SK-N-SH (cell line): ENCODE measurements at regions not wholly inside any gene's neighbourhood (a gene's known extent, or its start where the extent isn't known, plus 50 kb on each side); places are given as distances from the start of the nearest gene placed in this dataset.
"Not testable (repeated sequence)": the region's sequence is repeated elsewhere in the genome, so short reads cannot be mapped to it uniquely, and the experiment has no call there.

Experiments used
- CTCF ChIA-PET: fragments of 300-600, 350-600 bp; formaldehyde crosslinking; extraction: SDS; loops from one replicate; lab custom pipeline; 2021; lab: Yijun Ruan, JAX
- POLR2A ChIA-PET: fragments of 350-600 bp; sonication (Branson Sonifier 250); formaldehyde crosslinking; extraction: SDS; loops from one replicate; lab custom pipeline; 2020; ENCODE audit warnings: antibody characterized with exemption, inconsistent platforms; lab: Yijun Ruan, JAX
- DNase-seq: peaks from one replicate; pipeline ENCODE4 v3.0.0; 2012
- H2AFZ ChIP-seq: fragments of 200-600 bp; sonication (generic); 2 replicates; pipeline ENCODE4 v1.8.1; 2016; ENCODE audit warnings: antibody characterized with exemption, mild to moderate bottlenecking, low read depth
- H3F3A ChIP-seq: fragments of 200-600 bp; sonication (generic); replicated peaks from 2 replicates; pipeline ENCODE3; 2016; ENCODE audit warnings: antibody characterized with exemption, mild to moderate bottlenecking; ENCODE audit not compliant: insufficient read depth
- H3K27ac ChIP-seq, 2 experiments: fragments of 200-500 bp in 1 of 2; fragments of 200-600 bp in 1 of 2; sonication (Bioruptor generic) in 1 of 2; sonication (generic), shearing (Covaris generic) in 1 of 2; 2 replicates each; pipeline versions ENCODE4 v1.5.1 to v1.6.1; 2014 to 2016; ENCODE audit warnings: low read depth in 2 of 2, inconsistent platforms in 1 of 2, low read length in 1 of 2, mild to moderate bottlenecking in 1 of 2, mixed read lengths in 1 of 2
- H3K27me3 ChIP-seq: fragments of 200-600 bp; sonication (generic), shearing (Covaris generic); 2 replicates; pipeline ENCODE4 v1.6.1; 2016; ENCODE audit warnings: mixed run types; ENCODE audit not compliant: insufficient read depth
- H3K36me3 ChIP-seq, 2 experiments: fragments of 200-500 bp in 1 of 2; fragments of 200-600 bp in 1 of 2; sonication (Bioruptor generic) in 1 of 2; sonication (generic) in 1 of 2; replicated peaks in 1 of 2; 2 replicates each; pipeline versions ENCODE3 to v1.5.1; 2014 to 2016; ENCODE audit warnings: low read length in 1 of 2, mild to moderate bottlenecking in 1 of 2; ENCODE audit not compliant: insufficient read depth in 2 of 2, control insufficient read depth in 1 of 2
- H3K4me1 ChIP-seq, 2 experiments: fragments of 200-500 bp in 1 of 2; fragments of 200-600 bp in 1 of 2; sonication (Bioruptor generic) in 1 of 2; sonication (generic), shearing (Covaris generic) in 1 of 2; 2 replicates each; pipeline versions ENCODE4 v1.5.1 to v1.6.1; 2014 to 2016; ENCODE audit warnings: low read depth in 1 of 2, low read length in 1 of 2, mixed run types in 1 of 2; ENCODE audit not compliant: insufficient read depth in 2 of 2, control insufficient read depth in 1 of 2
- H3K4me2 ChIP-seq: fragments of 200-600 bp; sonication (generic), shearing (Covaris generic); 2 replicates; pipeline ENCODE4 v1.6.1; 2017; ENCODE audit warnings: mixed run types
- H3K4me3 ChIP-seq, 2 experiments: fragments of 200-500 bp in 1 of 2; fragments of 200-600 bp in 1 of 2; sonication (Bioruptor generic) in 1 of 2; sonication (generic), shearing (Covaris generic) in 1 of 2; 2 replicates each; pipeline versions ENCODE4 v1.5.1 to v1.8.1; 2014 to 2016; ENCODE audit warnings: low read depth in 2 of 2, inconsistent platforms in 1 of 2, low read length in 1 of 2, mild to moderate bottlenecking in 1 of 2, mixed read lengths in 1 of 2, moderate library complexity in 1 of 2
- H3K79me2 ChIP-seq: fragments of 200-600 bp; sonication (generic); 2 replicates; pipeline ENCODE4 v1.8.1; 2017; ENCODE audit warnings: mild to moderate bottlenecking; ENCODE audit not compliant: insufficient read depth
- H3K9ac ChIP-seq: fragments of 200-600 bp; sonication (generic); 2 replicates; pipeline ENCODE4 v1.6.1; 2017; ENCODE audit warnings: mixed run types
- H3K9me2 ChIP-seq: fragments of 200-600 bp; sonication (generic); 2 replicates; pipeline ENCODE4 v1.6.1; 2017; ENCODE audit warnings: mixed run types
- H3K9me3 ChIP-seq: fragments of 200-600 bp; sonication (generic); 2 replicates; pipeline ENCODE4 v1.6.1; 2017; ENCODE audit warnings: mixed run types, mild to moderate bottlenecking, moderate library complexity
- H4K20me1 ChIP-seq: fragments of 200-600 bp; sonication (generic); 2 replicates; pipeline ENCODE4 v1.6.1; 2017; ENCODE audit warnings: mild to moderate bottlenecking, mixed run types; ENCODE audit not compliant: insufficient read depth
- CHD2 ChIP-seq: fragments of 150-350 bp; IDR thresholded peaks from 2 replicates; pipeline ENCODE4 v1.6.1; 2018; ENCODE audit warnings: low read length; ENCODE audit not compliant: partially characterized antibody
- CTCF ChIP-seq: fragments of 200-600 bp; sonication (generic); IDR thresholded peaks from 2 replicates; pipeline ENCODE4 v1.6.1; 2017; ENCODE audit warnings: antibody characterized with exemption, mild to moderate bottlenecking, moderate library complexity
- FOSL2 ChIP-seq: IDR thresholded peaks from 2 replicates; pipeline ENCODE4 v1.4.0; 2012; ENCODE audit warnings: low read depth, mild to moderate bottlenecking, moderate library complexity, borderline replicate concordance
- GATA2 ChIP-seq: sonication (generic); formaldehyde crosslinking; IDR thresholded peaks from 2 replicates; pipeline ENCODE4 v1.5.0; 2020; ENCODE audit warnings: mild to moderate bottlenecking, missing genetic modification reagents
- JUND ChIP-seq: IDR thresholded peaks from 2 replicates; pipeline ENCODE4 v1.4.0; 2012
- PBX3 ChIP-seq: IDR thresholded peaks from 2 replicates; pipeline ENCODE4; 2012
- RAD21 ChIP-seq: IDR thresholded peaks from 2 replicates; pipeline ENCODE4 v1.6.1; 2012; ENCODE audit warnings: mild to moderate bottlenecking, low read length
- RCOR1 ChIP-seq: fragments of 150-350 bp; IDR thresholded peaks from 2 replicates; pipeline ENCODE4 v1.6.1; 2017; ENCODE audit warnings: antibody characterized with exemption, low read length
- REST ChIP-seq: IDR thresholded peaks from 2 replicates; pipeline ENCODE4 v1.6.1; 2012; ENCODE audit warnings: mild to moderate bottlenecking, low read depth, low read length, moderate library complexity
- RFX5 ChIP-seq: IDR thresholded peaks from 2 replicates; pipeline ENCODE4 v1.6.1; 2012; ENCODE audit warnings: mild to moderate bottlenecking, improper control_type of control experiment, low read length
- RXRA ChIP-seq: IDR thresholded peaks from 2 replicates; pipeline ENCODE4 v1.4.0; 2012; ENCODE audit warnings: low read depth, mild to moderate bottlenecking, borderline replicate concordance
- TCF12 ChIP-seq: IDR thresholded peaks from 2 replicates; pipeline ENCODE4 v1.4.0; 2012
- TEAD4 ChIP-seq: IDR thresholded peaks from 2 replicates; pipeline ENCODE4 v1.4.0; 2012; ENCODE audit warnings: mild to moderate bottlenecking, borderline replicate concordance; ENCODE audit not compliant: insufficient read depth
- YY1 ChIP-seq: IDR thresholded peaks from 2 replicates; pipeline ENCODE4 v1.4.0; 2012; ENCODE audit warnings: low read depth, mild to moderate bottlenecking
- WGBS: methylation state at CpG from one replicate; pipeline ENCODE4 v1.1.6; 2017; ENCODE audit warnings: low lambda C conversion rate; 5-methylcytosine and 5-hydroxymethylcytosine counted together
- TF ChIP-seq, protein P1 (sequence below): IDR thresholded peaks from 2 replicates; pipeline ENCODE4 v1.4.0; 2012; ENCODE audit warnings: low read depth

- no peak for TF ChIP-seq PBX3
These were observed 1905.1 kb downstream of the MAT2B start (continued) for GRCh38 chr5:165410476-165410875.

DNA sequence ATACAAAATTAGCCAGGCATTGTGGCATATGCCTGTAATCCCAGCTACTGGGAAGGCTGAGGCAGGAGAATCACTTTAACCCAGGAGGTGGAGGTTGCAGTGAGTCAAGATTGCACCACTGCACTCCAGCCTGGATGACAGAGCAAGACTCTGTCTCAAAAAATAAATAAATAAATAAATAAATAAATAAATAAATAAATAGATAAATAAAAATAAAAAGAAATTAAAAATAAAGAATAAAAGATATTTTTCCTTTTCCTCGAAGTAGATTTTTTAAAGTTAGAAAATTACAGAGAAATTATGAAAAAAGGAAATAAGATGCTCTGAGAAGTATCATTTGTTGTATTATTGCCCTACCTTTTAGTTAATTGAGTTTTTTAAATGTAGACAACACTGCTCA, 1906.1 kb downstream of the MAT2B start:
- H3K36me3 ChIP-seq, H3K4me3 ChIP-seq, H3F3A ChIP-seq, H3K4me1 ChIP-seq, H3K4me2 ChIP-seq, POLR2A ChIA-PET, H2AFZ ChIP-seq, DNase-seq, CTCF ChIA-PET, H3K9me2 ChIP-seq, H3K79me2 ChIP-seq, H3K9me3 ChIP-seq, H3K27ac ChIP-seq, H4K20me1 ChIP-seq, H3K27me3 ChIP-seq, H3K9ac ChIP-seq: not testable (repeated sequence)
- WGBS = 13% methylated on average over 1 of the region's 1 CpG

DNA sequence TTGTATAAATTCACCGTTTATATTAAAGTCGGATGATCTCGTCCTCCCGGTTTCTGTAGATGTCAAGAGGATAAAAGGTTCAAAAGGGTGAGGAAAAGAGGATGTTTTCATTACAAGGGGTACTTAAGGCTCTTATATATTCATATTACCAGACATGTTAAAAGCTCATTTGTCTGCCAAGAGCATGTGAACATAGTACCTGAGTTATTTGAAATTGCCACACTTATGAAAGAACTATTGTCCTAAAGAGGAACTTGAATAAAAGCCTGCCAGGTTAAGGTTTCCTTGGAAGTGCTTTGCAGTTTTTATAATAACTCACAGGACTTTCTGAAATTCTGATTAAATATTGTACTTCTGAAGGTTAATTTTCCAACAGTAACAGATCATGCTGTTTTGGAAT, 1915.1 kb downstream of the MAT2B start:
- H3K4me3 ChIP-seq = no peak overlapping the region
- no peaks in the 10 kb centered on the region for H3F3A ChIP-seq
- CTCF ChIA-PET = no interaction called here
- no peaks in the 10 kb centered on the region for H3K79me2 ChIP-seq
- H3K27ac ChIP-seq = no peak overlapping the region
- no peak overlapping the region for H3K4me2 ChIP-seq
- no peaks in the 10 kb centered on the region for H3K36me3 ChIP-seq
- H3K9me3 ChIP-seq = no peaks in the 10 kb centered on the region
- H3K4me1 ChIP-seq = no peaks in the 10 kb centered on the region
- H3K9ac ChIP-seq = no peak overlapping the region
- POLR2A ChIA-PET = no interaction called here
- H4K20me1 ChIP-seq = no peaks in the 10 kb centered on the region
- no peak overlapping the region for H2AFZ ChIP-seq
- TF ChIP-seq JUND = no peak
- TF ChIP-seq GATA2 (CRISPR knock-in tag) = no peak
- TF ChIP-seq RAD21 = no peak
- DNase-seq = no peak
- 39% methylated on average over 4 of the region's 4 CpGs for WGBS
- no peaks in the 10 kb centered on the region for H3K27me3 ChIP-seq
- H3K9me2 ChIP-seq = no peaks in the 10 kb centered on the region

DNA sequence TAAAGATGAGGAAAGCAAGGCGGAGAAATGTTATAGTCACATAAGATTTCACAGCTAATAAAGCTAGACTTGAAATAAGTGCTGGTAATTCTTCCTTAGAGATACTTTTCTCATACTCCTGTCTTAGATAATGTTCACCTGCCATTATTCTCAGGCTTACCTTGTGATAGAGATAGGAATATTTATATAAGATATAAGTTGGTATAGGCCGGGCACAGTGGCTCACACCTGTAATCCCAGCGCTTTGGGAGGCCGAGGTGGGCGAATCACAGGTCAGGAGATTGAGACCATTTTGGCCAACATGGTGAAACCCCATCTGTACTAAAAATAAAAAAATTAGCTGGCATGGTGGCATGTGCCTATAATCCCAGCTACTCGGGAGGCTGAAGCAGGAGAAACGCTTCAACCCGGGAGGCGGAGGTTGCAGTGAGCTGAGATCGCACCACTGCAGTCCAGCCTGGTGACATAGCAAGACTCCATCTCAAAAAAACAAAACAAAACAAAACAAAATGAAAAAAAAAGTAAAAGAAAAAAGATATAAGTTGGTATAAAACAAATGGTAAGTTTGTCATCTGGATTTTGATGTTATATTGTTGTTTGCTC, 1918.4 kb downstream of the MAT2B start:
- H3F3A ChIP-seq = no peaks in the 10 kb centered on the region
- H3K27ac ChIP-seq = no peak overlapping the region
- no peaks in the 10 kb centered on the region for H3K9me3 ChIP-seq
- POLR2A ChIA-PET = no interaction called here
- no peaks in the 10 kb centered on the region for H3K4me1 ChIP-seq
- TF ChIP-seq RFX5 (no peak), GATA2 (CRISPR knock-in tag) (no peak), TCF12 (no peak), YY1 (no peak), REST (no peak), RCOR1 (no peak), RXRA (no peak), CHD2 (no peak), TEAD4 (no peak), CTCF (no peak), FOSL2 (no peak)
- TF ChIP-seq, protein P1, sequence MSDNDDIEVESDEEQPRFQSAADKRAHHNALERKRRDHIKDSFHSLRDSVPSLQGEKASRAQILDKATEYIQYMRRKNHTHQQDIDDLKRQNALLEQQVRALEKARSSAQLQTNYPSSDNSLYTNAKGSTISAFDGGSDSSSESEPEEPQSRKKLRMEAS = no peak
- no peak overlapping the region for H2AFZ ChIP-seq
- H3K9ac ChIP-seq = no peak overlapping the region
- no peaks in the 10 kb centered on the region for H3K9me2 ChIP-seq
- no peaks in the 10 kb centered on the region for H3K79me2 ChIP-seq
- H3K27me3 ChIP-seq = no peaks in the 10 kb centered on the region
- CTCF ChIA-PET = interaction anchor here (0.9 to 1.5 kb wide), 2 partner anchors 34 kb away, joined by 3 to 6 read pairs; no protein-coding TSS in a partner anchor
- H3K4me2 ChIP-seq = no peak overlapping the region
- no peak overlapping the region for H3K4me3 ChIP-seq
- no peak for DNase-seq
- 64% methylated on average over 10 of the region's 10 CpGs for WGBS
- no peaks in the 10 kb centered on the region for H3K36me3 ChIP-seq
- no peaks in the 10 kb centered on the region for H4K20me1 ChIP-seq
